BLaER1 treated with 17β-estradiol and CSF1 and Interleukin-3, amounts not matched to agents 10 nM and 100 nM (cell line): ENCODE measurements at regions not wholly inside any gene's neighbourhood (a gene's known extent, or its start where the extent isn't known, plus 50 kb on each side); places are given as distances from the start of the nearest gene placed in this dataset.

Experiments
- H3K27ac ChIP-seq, 11 experiments: shearing (Covaris generic); formaldehyde crosslinking; 2 replicates each; pipeline ENCODE4 v1.8.1; 2022
- H3K27me3 ChIP-seq, 11 experiments: shearing (Covaris generic); formaldehyde crosslinking; 2 replicates each; pipeline ENCODE4 v1.8.1; 2022
- H3K36me3 ChIP-seq, 11 experiments: shearing (Covaris generic); formaldehyde crosslinking; 2 replicates each; pipeline ENCODE4 v1.8.1; 2022
- H3K4me1 ChIP-seq, 10 experiments: shearing (Covaris generic); formaldehyde crosslinking; 2 replicates each; pipeline ENCODE4 v1.8.1; 2022
- H3K4me2 ChIP-seq, 11 experiments: shearing (Covaris generic); formaldehyde crosslinking; 2 replicates each; pipeline ENCODE4 v1.8.1; 2022
- H3K4me3 ChIP-seq, 10 experiments: shearing (Covaris generic); formaldehyde crosslinking; 2 replicates each; pipeline ENCODE4 v1.8.1; 2022
- H3K9ac ChIP-seq, 11 experiments: shearing (Covaris generic); formaldehyde crosslinking; 2 replicates each; pipeline ENCODE4 v1.8.1; 2022
- H3K9me3 ChIP-seq, 11 experiments: shearing (Covaris generic); formaldehyde crosslinking; replicated peaks in 1 of 11; 2 replicates each; pipeline ENCODE4 v1.8.1; 2022
- H4K20me1 ChIP-seq, 11 experiments: shearing (Covaris generic); formaldehyde crosslinking; 2 replicates each; pipeline ENCODE4 v1.8.1; 2022
- Cebpa-rat ChIP-seq, 11 experiments: shearing (Covaris generic); IDR thresholded peaks; 2 replicates each; pipeline ENCODE4 v1.8.1; 2022

DNA sequence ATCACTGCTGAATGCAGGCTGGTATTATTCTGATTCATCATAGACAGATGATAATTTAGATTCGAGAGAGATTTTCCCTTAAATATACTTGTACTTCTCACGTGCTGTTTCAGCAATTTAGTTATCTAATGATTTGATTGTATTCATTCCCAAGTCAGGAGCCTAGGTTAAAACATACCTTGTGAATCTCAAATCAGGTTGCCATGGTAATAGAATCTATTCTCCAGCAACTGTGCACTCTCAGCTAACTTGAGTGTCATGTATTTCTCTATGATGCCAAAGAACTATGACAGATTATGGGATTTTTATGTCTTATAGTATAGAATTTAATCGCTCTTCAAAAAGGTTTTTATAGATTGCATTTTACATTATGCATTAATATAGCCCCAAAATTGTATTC, 315.3 kb downstream of the GABRG2 start:
- no peaks in the 10 kb centered on the region for H3K36me3 ChIP-seq
- H3K9ac ChIP-seq = no peak overlapping the region
- no peak overlapping the region for H3K4me3 ChIP-seq
- H4K20me1 ChIP-seq = no peaks in the 10 kb centered on the region
- H3K9me3 ChIP-seq = no peaks in the 10 kb centered on the region
- H3K4me1 ChIP-seq = no peaks in the 10 kb centered on the region
- TF ChIP-seq Cebpa-rat (IDR thresholded peaks at IDR 0.05) = no peak
- no peaks in the 10 kb centered on the region for H3K27me3 ChIP-seq
- no peak overlapping the region for H3K4me2 ChIP-seq
- no peak overlapping the region for H3K27ac ChIP-seq

GRCh38 chr5:162384225-162384624, 316.7 kb downstream of the GABRG2 start:
- Histone ChIP-seq H3K27ac (no peak overlapping the region), H3K36me3 (no peaks in the 10 kb centered on the region), H3K9me3 (no peaks in the 10 kb centered on the region), H3K4me3 (no peak overlapping the region), H4K20me1 (no peaks in the 10 kb centered on the region), H3K9ac (no peak overlapping the region), H3K4me2 (no peak overlapping the region), H3K27me3 (no peaks in the 10 kb centered on the region), H3K4me1 (no peaks in the 10 kb centered on the region)
- TF ChIP-seq Cebpa-rat (IDR thresholded peaks at IDR 0.05) = no peak

GRCh38 chr5:162391833-162392232, 324.3 kb downstream of the GABRG2 start:
- Histone ChIP-seq H3K9ac (no peak overlapping the region), H3K36me3 (no peaks in the 10 kb centered on the region), H4K20me1 (no peaks in the 10 kb centered on the region), H3K4me1 (no peaks in the 10 kb centered on the region), H3K9me3 (peaks cover 0 to 9% (median 0%) of the 10 kb centered on the region in 11 experiments; a peak in 2 of 22 replicates), H3K4me3 (no peak overlapping the region), H3K27ac (no peak overlapping the region), H3K4me2 (no peak overlapping the region), H3K27me3 (no peaks in the 10 kb centered on the region)
- no peak for TF ChIP-seq Cebpa-rat (IDR thresholded peaks at IDR 0.05)

- Histone ChIP-seq H3K36me3 (no peaks in the 10 kb centered on the region), H3K9me3 (peaks cover 0 to 9% (median 0%) of the 10 kb centered on the region in 11 experiments; a peak in 2 of 22 replicates), H3K27me3 (no peaks in the 10 kb centered on the region), H3K4me1 (no peaks in the 10 kb centered on the region), H3K4me2 (no peak overlapping the region), H3K27ac (no peak overlapping the region), H3K4me3 (no peak overlapping the region), H4K20me1 (no peaks in the 10 kb centered on the region), H3K9ac (no peak overlapping the region)
- TF ChIP-seq Cebpa-rat (IDR thresholded peaks at IDR 0.05) = no peak
These were observed 324.8 kb downstream of the GABRG2 start for GRCh38 chr5:162392336-162392735.

- Histone ChIP-seq H3K27me3 (no peaks in the 10 kb centered on the region), H4K20me1 (no peaks in the 10 kb centered on the region), H3K4me3 (no peak overlapping the region), H3K4me1 (no peaks in the 10 kb centered on the region), H3K4me2 (no peak overlapping the region), H3K9ac (no peak overlapping the region), H3K9me3 (peaks cover 0 to 9% (median 0%) of the 10 kb centered on the region in 11 experiments; a peak in 2 of 22 replicates), H3K27ac (no peak overlapping the region), H3K36me3 (no peaks in the 10 kb centered on the region)
- no peak for TF ChIP-seq Cebpa-rat (IDR thresholded peaks at IDR 0.05)
These were observed 326.0 kb downstream of the GABRG2 start for GRCh38 chr5:162393534-162393933.

DNA sequence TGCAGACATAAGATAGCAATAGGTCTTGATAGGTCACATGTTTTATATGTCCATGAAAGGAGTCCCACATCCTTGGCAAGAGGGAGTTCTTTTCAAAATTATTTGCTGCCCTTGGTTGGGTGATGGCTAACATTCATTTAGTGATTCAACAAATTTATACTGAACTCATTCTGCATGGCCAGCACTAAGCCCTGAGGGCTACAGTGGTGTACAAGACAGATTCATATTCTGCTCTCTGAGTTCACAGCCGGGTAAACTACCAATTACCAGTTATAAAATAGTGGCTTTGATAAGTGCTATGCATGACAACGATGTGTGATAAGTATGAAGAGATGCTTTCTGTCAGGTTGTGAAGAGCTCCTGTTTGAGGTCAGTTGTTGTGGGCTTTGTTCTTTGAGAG, 340.0 kb downstream of the GABRG2 start:
- no peak overlapping the region for H3K4me3 ChIP-seq
- H3K9ac ChIP-seq = no peak overlapping the region
- no peak overlapping the region for H3K4me2 ChIP-seq
- TF ChIP-seq Cebpa-rat (IDR thresholded peaks at IDR 0.05) = no peak
- H4K20me1 ChIP-seq = no peaks in the 10 kb centered on the region
- no peaks in the 10 kb centered on the region for H3K4me1 ChIP-seq
- no peak overlapping the region for H3K27ac ChIP-seq
- no peaks in the 10 kb centered on the region for H3K36me3 ChIP-seq
- H3K27me3 ChIP-seq = no peaks in the 10 kb centered on the region
- H3K9me3 ChIP-seq = no peaks in the 10 kb centered on the region

DNA sequence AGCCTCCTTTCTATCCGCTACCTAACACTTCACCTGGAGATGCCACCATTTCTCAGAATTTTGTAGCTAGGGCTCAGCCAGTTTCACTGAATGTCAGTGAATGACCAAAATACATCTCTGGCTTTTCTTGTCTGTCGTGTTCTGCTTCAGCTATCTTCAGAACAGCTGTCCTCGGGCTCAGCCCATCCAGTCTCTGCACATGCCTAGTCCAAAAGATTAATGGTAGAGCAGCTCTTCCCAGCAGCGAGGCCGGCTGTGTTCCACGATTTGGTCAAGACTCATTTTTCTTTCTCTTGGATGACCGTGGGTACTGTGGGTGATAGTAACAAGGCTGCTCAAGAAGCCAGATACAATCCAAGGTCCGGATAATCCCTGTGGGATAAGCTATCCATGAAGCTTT, 342.8 kb downstream of the GABRG2 start:
- H4K20me1 ChIP-seq = no peaks in the 10 kb centered on the region

GRCh38 chr5:162429142-162429541, 361.6 kb downstream of the GABRG2 start:
- no peaks in the 10 kb centered on the region for H3K9me3 ChIP-seq
- TF ChIP-seq Cebpa-rat (IDR thresholded peaks at IDR 0.05) = no peak
- H3K4me1 ChIP-seq = peaks cover 0 to 8% (median 0%) of the 10 kb centered on the region in 10 experiments; a peak in 3 of 20 replicates
- no peak overlapping the region for H3K4me3 ChIP-seq
- no peaks in the 10 kb centered on the region for H3K36me3 ChIP-seq
- no peak overlapping the region for H3K27ac ChIP-seq
- H4K20me1 ChIP-seq = no peaks in the 10 kb centered on the region
- H3K27me3 ChIP-seq = no peaks in the 10 kb centered on the region
- no peak overlapping the region for H3K4me2 ChIP-seq
- no peak overlapping the region for H3K9ac ChIP-seq

More for the DNA sequence above, 342.8 kb downstream of the GABRG2 start:
- H3K36me3 ChIP-seq = no peaks in the 10 kb centered on the region
- H3K9me3 ChIP-seq = no peaks in the 10 kb centered on the region
- H3K27ac ChIP-seq = no peak overlapping the region
- H3K9ac ChIP-seq = no peak overlapping the region
- no peaks in the 10 kb centered on the region for H3K4me1 ChIP-seq
- H3K4me3 ChIP-seq = no peak overlapping the region
- H3K27me3 ChIP-seq = no peaks in the 10 kb centered on the region
- H3K4me2 ChIP-seq = no peak overlapping the region
- no peak for TF ChIP-seq Cebpa-rat (IDR thresholded peaks at IDR 0.05)

GRCh38 chr5:162434281-162434680, 366.7 kb downstream of the GABRG2 start:
- Histone ChIP-seq H3K4me3 (no peak overlapping the region), H3K4me2 (no peak overlapping the region), H3K4me1 (peaks cover 0 to 8% (median 0%) of the 10 kb centered on the region in 10 experiments; a peak in 3 of 20 replicates), H3K27me3 (no peaks in the 10 kb centered on the region), H4K20me1 (no peaks in the 10 kb centered on the region), H3K27ac (no peak overlapping the region), H3K9me3 (no peaks in the 10 kb centered on the region; a peak in 1 of 22 replicates), H3K36me3 (no peaks in the 10 kb centered on the region), H3K9ac (no peak overlapping the region)
- TF ChIP-seq Cebpa-rat (IDR thresholded peaks at IDR 0.05) = no peak

DNA sequence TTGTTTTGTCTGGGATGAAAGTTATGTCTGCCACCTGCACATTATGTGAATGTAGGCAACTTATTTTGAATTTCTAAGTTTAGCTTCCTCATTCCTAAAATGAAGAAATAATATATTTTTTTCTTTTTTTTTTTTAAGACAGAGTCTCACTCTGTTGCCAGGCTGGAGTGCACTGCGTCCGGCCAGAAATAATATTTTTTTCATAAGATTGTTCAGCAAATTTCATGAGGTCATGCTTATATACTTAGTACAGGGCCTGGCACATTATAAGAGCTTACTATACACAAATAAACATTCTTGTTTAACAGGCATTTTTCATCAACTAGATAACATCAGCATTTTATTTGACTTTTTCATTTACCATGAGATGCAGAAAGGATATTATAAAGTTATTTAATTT, 368.5 kb downstream of the GABRG2 start:
- Histone ChIP-seq H3K9me3 (no peaks in the 10 kb centered on the region; a peak in 1 of 22 replicates), H3K36me3 (no peaks in the 10 kb centered on the region), H3K27ac (no peak overlapping the region), H4K20me1 (no peaks in the 10 kb centered on the region), H3K4me2 (no peak overlapping the region), H3K4me1 (peaks cover 0 to 8% (median 0%) of the 10 kb centered on the region in 10 experiments; a peak in 3 of 20 replicates), H3K9ac (no peak overlapping the region), H3K27me3 (no peaks in the 10 kb centered on the region), H3K4me3 (no peak overlapping the region)
- TF ChIP-seq Cebpa-rat (IDR thresholded peaks at IDR 0.05) = no peak
